GM19239 (cell line): ENCODE measurements at regions not wholly inside any gene's neighbourhood (a gene's known extent, or its start where the extent isn't known, plus 50 kb on each side); places are given as distances from the start of the nearest gene placed in this dataset.

ENCODE experiments used
- DNase-seq: peaks from one replicate; pipeline ENCODE4 v3.0.0; 2011; ENCODE audit warnings: low spot score; ENCODE audit not compliant: insufficient read length
- FAIRE-seq: peaks from 2 replicates; lab custom pipeline; 2011; peaks lifted over from hg19 to GRCh38; lab: Jason Lieb, UNC

- FAIRE-seq, result no peak
- DNase-seq, result no peak
These were observed 86.8 kb upstream of the OR13F1 start for GRCh38 chr9:104417296-104417695.

GRCh38 chr9:104429031-104429546, 75.0 kb upstream of the OR13F1 start:
- FAIRE-seq, result no peak
- no peak for DNase-seq

- no peak for FAIRE-seq
- no peak for DNase-seq
These were observed 69.0 kb upstream of the OR13F1 start for GRCh38 chr9:104435059-104435458.

GRCh38 chr9:104448036-104448435, 56.0 kb upstream of the OR13F1 start:
- DNase-seq, result no peak
- FAIRE-seq, result no peak
